Kidney (tissue), 13 donors: ENCODE measurements at regions not wholly inside any gene's neighbourhood (a gene's known extent, or its start where the extent isn't known, plus 50 kb on each side); places are given as distances from the start of the nearest gene placed in this dataset.
"Not testable (repeated sequence)": the region's sequence is repeated elsewhere in the genome, so short reads cannot be mapped to it uniquely, and the experiment has no call there.

ENCODE experiments used
- DNase-seq, 5 donors: peaks; one replicate each; pipeline ENCODE4 v3.0.0-alpha.2; 2013 to 2020
- FAIRE-seq: peaks from 2 replicates; lab custom pipeline; 2012; peaks lifted over from hg19 to GRCh38; lab: Jason Lieb, UNC
- H3K27ac ChIP-seq, 2 donors: one replicate each; pipeline ENCODE4 v1.7.0; 2013; ENCODE audit warnings: low read depth in 2 of 2, low read length in 2 of 2, inconsistent platforms in 1 of 2
- H3K27me3 ChIP-seq: one replicate; pipeline ENCODE4 v1.7.1; 2013; ENCODE audit warnings: low read length, inconsistent platforms; ENCODE audit not compliant: control insufficient read depth, insufficient read depth
- H3K36me3 ChIP-seq, 3 donors: one replicate each; pipeline versions ENCODE4 v1.7.0 to v1.7.1; 2013; ENCODE audit warnings: low read length in 3 of 3, control low read depth in 1 of 3, inconsistent platforms in 1 of 3; ENCODE audit not compliant: insufficient read depth in 3 of 3, control insufficient read depth in 2 of 3
- H3K4me1 ChIP-seq, 3 donors: one replicate each; pipeline versions ENCODE4 v1.7.0 to v1.7.1; 2013; ENCODE audit warnings: low read length in 3 of 3, inconsistent platforms in 1 of 3, low read depth in 1 of 3; ENCODE audit not compliant: control insufficient read depth in 2 of 3, insufficient read depth in 2 of 3
- H3K4me3 ChIP-seq, 3 donors: one replicate each; pipeline versions ENCODE4 v1.7.0 to v1.8.1; 2013; ENCODE audit warnings: low read length in 3 of 3, control low read depth in 1 of 3, inconsistent platforms in 1 of 3
- H3K9ac ChIP-seq, 3 donors: one replicate each; pipeline versions ENCODE4 v1.7.0 to v1.7.1; 2013; ENCODE audit warnings: low read length in 3 of 3, control low read depth in 1 of 3, inconsistent platforms in 1 of 3
- H3K9me3 ChIP-seq, 3 donors: one replicate each; pipeline versions ENCODE4 v1.7.0 to v1.7.1; 2013; ENCODE audit warnings: low read length in 3 of 3, control low read depth in 1 of 3, inconsistent platforms in 1 of 3; ENCODE audit not compliant: control insufficient read depth in 2 of 3, insufficient read depth in 1 of 3
- intact Hi-C: fragments of 100-400 bp; cut with DNase I; formaldehyde crosslinking; loops from one replicate; pipeline ENCODE4 v1.11.1; 2022
- TF ChIP-seq, protein P1 (sequence below): IDR thresholded peaks from 3 replicates; pipeline ENCODE4 v1.5.1; 2012; ENCODE audit warnings: mild to moderate bottlenecking, moderate library complexity, borderline replicate concordance; ENCODE audit not compliant: insufficient read depth; ENCODE audit errors: extremely low read depth
- donor health status: control.
- donor health status: control.
- donor health status: control.
- donor health status: control.
- donor health status: control.
- donor health status: DM: yes; HTN: yes; CAD: no.
- donor health status: Normal renal cell carcinoma (clear cell type).

DNA sequence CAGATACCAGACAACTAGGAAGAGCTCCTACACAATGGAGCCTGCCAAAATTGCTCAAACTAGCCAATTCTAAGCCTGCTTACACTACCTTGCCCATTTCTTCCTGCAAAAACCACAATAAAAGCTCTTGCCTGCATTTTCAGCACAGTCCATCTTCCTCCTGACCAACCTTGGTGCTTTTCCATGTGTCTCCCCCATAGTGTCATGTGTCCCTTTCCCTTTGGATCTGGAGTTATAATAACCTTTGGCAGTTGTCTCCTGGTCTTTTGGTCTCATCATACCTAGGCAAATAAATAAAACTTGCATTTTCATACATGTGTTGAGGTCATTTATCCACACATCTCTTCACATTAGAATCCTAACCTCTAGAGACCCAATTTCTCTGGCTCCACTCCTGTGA, 203.1 kb upstream of the TRPC4 start:
- Histone ChIP-seq H3K4me3 (no peak overlapping the region), H3K27ac (no peak overlapping the region), H3K4me1 (no peaks in the 10 kb centered on the region), H3K9ac (no peak overlapping the region), H3K27me3 (no peaks in the 10 kb centered on the region), H3K9me3 (no peaks in the 10 kb centered on the region), H3K36me3 (no peaks in the 10 kb centered on the region)
- FAIRE-seq (no peak), DNase-seq (no peak)
- intact Hi-C loops = no loop called here
- TF ChIP-seq, protein P1, sequence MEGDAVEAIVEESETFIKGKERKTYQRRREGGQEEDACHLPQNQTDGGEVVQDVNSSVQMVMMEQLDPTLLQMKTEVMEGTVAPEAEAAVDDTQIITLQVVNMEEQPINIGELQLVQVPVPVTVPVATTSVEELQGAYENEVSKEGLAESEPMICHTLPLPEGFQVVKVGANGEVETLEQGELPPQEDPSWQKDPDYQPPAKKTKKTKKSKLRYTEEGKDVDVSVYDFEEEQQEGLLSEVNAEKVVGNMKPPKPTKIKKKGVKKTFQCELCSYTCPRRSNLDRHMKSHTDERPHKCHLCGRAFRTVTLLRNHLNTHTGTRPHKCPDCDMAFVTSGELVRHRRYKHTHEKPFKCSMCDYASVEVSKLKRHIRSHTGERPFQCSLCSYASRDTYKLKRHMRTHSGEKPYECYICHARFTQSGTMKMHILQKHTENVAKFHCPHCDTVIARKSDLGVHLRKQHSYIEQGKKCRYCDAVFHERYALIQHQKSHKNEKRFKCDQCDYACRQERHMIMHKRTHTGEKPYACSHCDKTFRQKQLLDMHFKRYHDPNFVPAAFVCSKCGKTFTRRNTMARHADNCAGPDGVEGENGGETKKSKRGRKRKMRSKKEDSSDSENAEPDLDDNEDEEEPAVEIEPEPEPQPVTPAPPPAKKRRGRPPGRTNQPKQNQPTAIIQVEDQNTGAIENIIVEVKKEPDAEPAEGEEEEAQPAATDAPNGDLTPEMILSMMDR = no peak

DNA sequence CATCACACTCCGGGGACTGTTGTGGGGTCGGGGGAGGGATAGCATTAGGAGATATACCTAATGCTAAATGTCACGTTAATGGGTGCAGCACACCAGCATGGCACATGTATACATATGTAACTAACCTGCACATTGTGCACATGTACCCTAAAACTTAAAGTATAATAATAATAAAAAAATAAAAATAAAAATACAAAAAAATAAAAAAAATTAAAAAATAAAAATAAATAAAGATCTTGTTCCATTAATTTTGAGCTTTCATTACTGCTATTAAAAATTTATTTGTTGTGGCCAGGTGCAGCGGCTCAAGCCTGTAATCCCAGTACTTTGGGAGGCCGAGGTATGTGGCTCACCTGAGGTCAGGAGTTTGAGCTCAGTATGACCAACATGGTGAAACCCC, 201.8 kb upstream of the TRPC4 start:
- H3K4me3 ChIP-seq, H3K9me3 ChIP-seq, intact Hi-C loops, H3K36me3 ChIP-seq, FAIRE-seq, H3K4me1 ChIP-seq, DNase-seq, H3K27ac ChIP-seq, H3K27me3 ChIP-seq, H3K9ac ChIP-seq: not testable (repeated sequence)

DNA sequence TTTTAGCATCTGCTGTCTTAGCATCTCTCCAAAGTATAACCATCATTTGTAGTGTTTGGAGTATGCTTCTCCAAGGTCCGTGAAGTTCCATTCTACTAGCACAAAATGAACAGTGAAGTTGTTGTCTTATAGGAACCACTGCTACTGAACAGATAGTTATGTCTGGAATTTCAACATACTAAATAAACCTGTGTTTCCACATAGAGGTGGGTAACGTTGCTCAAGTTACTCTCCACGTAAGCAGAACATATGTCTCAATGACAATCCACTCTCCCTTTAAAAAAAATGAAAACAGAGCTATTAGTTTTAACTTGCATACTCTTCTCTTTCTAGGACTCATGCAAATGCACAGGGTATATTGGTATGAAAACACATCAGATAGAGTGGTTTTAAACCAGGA, 184.3 kb upstream of the TRPC4 start:
- peaks cover 0 to 5% (median 0%) of the 10 kb centered on the region in 3 donors for H3K36me3 ChIP-seq
- H3K27me3 ChIP-seq = no peaks in the 10 kb centered on the region
- no peak for FAIRE-seq
- H3K27ac ChIP-seq = no peak overlapping the region
- no peaks in the 10 kb centered on the region for H3K9me3 ChIP-seq
- no peak overlapping the region for H3K4me3 ChIP-seq
- intact Hi-C loops = no loop called here
- no peak for DNase-seq
- TF ChIP-seq, protein P1 = no peak
- H3K9ac ChIP-seq = no peak overlapping the region
- H3K4me1 ChIP-seq = no peaks in the 10 kb centered on the region

DNA sequence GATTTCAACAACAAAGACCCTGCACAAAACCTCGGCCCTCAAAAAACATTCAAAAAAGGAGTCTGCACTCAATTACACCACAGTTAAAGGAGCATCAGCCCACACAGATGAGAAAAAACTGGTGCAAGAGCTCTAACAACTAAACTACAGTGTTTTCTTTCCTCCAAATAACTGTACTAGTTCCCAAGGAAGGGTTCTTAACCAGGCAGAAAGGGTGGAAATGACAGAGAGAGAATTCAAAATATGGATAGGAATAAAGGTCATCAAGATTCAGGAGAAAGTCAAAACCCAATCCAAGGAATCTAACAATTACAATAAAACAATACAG, 176.4 kb upstream of the TRPC4 start:
- Histone ChIP-seq H3K27me3 (no peaks in the 10 kb centered on the region), H3K4me3 (no peak overlapping the region), H3K27ac (no peak overlapping the region), H3K9me3 (no peaks in the 10 kb centered on the region), H3K9ac (no peak overlapping the region), H3K4me1 (no peaks in the 10 kb centered on the region), H3K36me3 (peaks cover 0 to 5% (median 0%) of the 10 kb centered on the region in 3 donors)
- intact Hi-C loops = no loop called here
- DNase-seq (no peak), FAIRE-seq (no peak)
- TF ChIP-seq, protein P1 = no peak
